Daoy (cell line): ENCODE measurements at regions not wholly inside any gene's neighbourhood (a gene's known extent, or its start where the extent isn't known, plus 50 kb on each side); places are given as distances from the start of the nearest gene placed in this dataset.
"Not testable (repeated sequence)": the region's sequence is repeated elsewhere in the genome, so short reads cannot be mapped to it uniquely, and the experiment has no call there.

Experiments
- DNase-seq: peaks from one replicate; pipeline ENCODE4 v3.0.0-alpha.2; 2015; ENCODE audit warnings: low read depth

- DNase-seq: no peak
Observed at GRCh38 chr6:80411486-80411885, 305.0 kb downstream of the BCKDHB start.

GRCh38 chr6:80407976-80408375, 301.5 kb downstream of the BCKDHB start:
- DNase-seq: not testable (repeated sequence)

GRCh38 chr6:80404889-80405288, 298.4 kb downstream of the BCKDHB start:
- no peak for DNase-seq

- DNase-seq: no peak
Observed at GRCh38 chr6:80403365-80403764, 296.9 kb downstream of the BCKDHB start.

GRCh38 chr6:80402266-80402665, 295.8 kb downstream of the BCKDHB start:
- DNase-seq: no peak
